H9 (cell line): ENCODE measurements at regions not wholly inside any gene's neighbourhood (a gene's known extent, or its start where the extent isn't known, plus 50 kb on each side); places are given as distances from the start of the nearest gene placed in this dataset.

ENCODE experiments used
- DNase-seq: peaks from one replicate; pipeline ENCODE4 v3.0.0-alpha.2; 2017
- H2AFZ ChIP-seq: one replicate; pipeline ENCODE4 v1.6.1; 2013; ENCODE audit warnings: mild to moderate bottlenecking, low read length, control low read depth, moderate library complexity
- H2AK5ac ChIP-seq: 2 replicates; pipeline ENCODE4 v1.6.1; 2013; ENCODE audit warnings: low read length, control low read depth, mixed read lengths; ENCODE audit not compliant: insufficient read length
- H2BK120ac ChIP-seq: one replicate; pipeline ENCODE4 v1.6.1; 2013; ENCODE audit warnings: low read depth, mild to moderate bottlenecking, low read length, control low read depth, inconsistent platforms; ENCODE audit not compliant: poor library complexity, severe bottlenecking
- H2BK12ac ChIP-seq: 2 replicates; pipeline ENCODE4 v1.6.1; 2013; ENCODE audit warnings: low read length, control low read depth, mixed read lengths, low read depth; ENCODE audit not compliant: insufficient read length
- H2BK15ac ChIP-seq: 2 replicates; pipeline ENCODE4 v1.6.1; 2013; ENCODE audit warnings: low read depth, low read length, control low read depth
- H2BK20ac ChIP-seq: one replicate; pipeline ENCODE4 v1.6.1; 2013; ENCODE audit warnings: low read depth, mild to moderate bottlenecking, low read length, control low read depth, inconsistent platforms; ENCODE audit not compliant: poor library complexity, severe bottlenecking
- H2BK5ac ChIP-seq: 2 replicates; pipeline ENCODE4 v1.6.1; 2013; ENCODE audit warnings: low read length, control low read depth, mixed read lengths; ENCODE audit not compliant: insufficient read length
- H3K14ac ChIP-seq: 2 replicates; pipeline ENCODE4 v1.6.1; 2013; ENCODE audit warnings: low read length, control low read depth; ENCODE audit not compliant: insufficient read depth
- H3K18ac ChIP-seq: 2 replicates; pipeline ENCODE4 v1.6.1; 2013; ENCODE audit warnings: low read depth, mild to moderate bottlenecking, mixed read lengths, low read length, control low read depth; ENCODE audit not compliant: insufficient read length
- H3K23ac ChIP-seq: 2 replicates; pipeline ENCODE4 v1.6.1; 2013; ENCODE audit warnings: low read length, control low read depth, mixed read lengths, low read depth; ENCODE audit not compliant: insufficient read length
- H3K23me2 ChIP-seq: 2 replicates; pipeline ENCODE4 v1.6.1; 2013; ENCODE audit warnings: low read depth, mild to moderate bottlenecking, mixed read lengths, low read length, control low read depth; ENCODE audit not compliant: insufficient read length, poor library complexity, severe bottlenecking
- H3K27ac ChIP-seq: 2 replicates; pipeline ENCODE4 v1.5.1; 2013; ENCODE audit warnings: low read length, control low read depth, mixed read lengths, low read depth; ENCODE audit not compliant: insufficient read length
- H3K27me3 ChIP-seq: 2 replicates; pipeline ENCODE4 v1.6.1; 2013; ENCODE audit warnings: low read length, control low read depth, inconsistent platforms; ENCODE audit not compliant: insufficient read depth
- H3K4ac ChIP-seq: 2 replicates; pipeline ENCODE4 v1.6.1; 2013; ENCODE audit warnings: low read depth, mild to moderate bottlenecking, control low read depth, inconsistent platforms, low read length, moderate library complexity
- H3K4me1 ChIP-seq: 2 replicates; pipeline ENCODE4 v1.6.1; 2013; ENCODE audit warnings: low read length, control low read depth, inconsistent platforms; ENCODE audit not compliant: insufficient read depth
- H3K4me2 ChIP-seq: 2 replicates; pipeline ENCODE4 v1.6.1; 2013; ENCODE audit warnings: low read length, control low read depth, mixed read lengths; ENCODE audit not compliant: insufficient read length, insufficient read depth
- H3K56ac ChIP-seq: 2 replicates; pipeline ENCODE4 v1.6.1; 2013; ENCODE audit warnings: low read depth, mild to moderate bottlenecking, mixed read lengths, low read length, control low read depth; ENCODE audit not compliant: insufficient read length
- H3K79me1 ChIP-seq: 2 replicates; pipeline ENCODE4 v1.6.1; 2013; ENCODE audit warnings: low read depth, mild to moderate bottlenecking, moderate library complexity, low read length, control low read depth, inconsistent platforms; ENCODE audit not compliant: insufficient read depth, poor library complexity, severe bottlenecking
- H3K79me2 ChIP-seq: 2 replicates; pipeline ENCODE4 v1.6.1; 2013; ENCODE audit warnings: low read length, control low read depth, inconsistent platforms; ENCODE audit not compliant: insufficient read depth
- H3K9ac ChIP-seq: 2 replicates; pipeline ENCODE4 v1.6.1; 2013; ENCODE audit warnings: low read length, control low read depth, mixed read lengths; ENCODE audit not compliant: insufficient read length; ENCODE audit errors: extremely low read depth
- H3K9me3 ChIP-seq: one replicate; pipeline ENCODE4 v1.6.1; 2013; ENCODE audit warnings: low read depth, low read length, inconsistent platforms; ENCODE audit not compliant: control insufficient read depth
- H3T11ph ChIP-seq: one replicate; pipeline ENCODE4 v1.6.1; 2013; ENCODE audit warnings: mild to moderate bottlenecking, low read length, control low read depth, inconsistent platforms
- H4K20me1 ChIP-seq: one replicate; pipeline ENCODE4 v1.6.1; 2013; ENCODE audit not compliant: control insufficient read depth, insufficient read length, insufficient read depth
- H4K5ac ChIP-seq: 2 replicates; pipeline ENCODE4 v1.6.1; 2013; ENCODE audit warnings: low read depth, mild to moderate bottlenecking, mixed read lengths, low read length, control low read depth; ENCODE audit not compliant: insufficient read length
- H4K8ac ChIP-seq: replicated peaks from 2 replicates; pipeline ENCODE4 v1.6.1; 2013; ENCODE audit warnings: low read length, control low read depth, mixed read lengths, low read depth; ENCODE audit not compliant: insufficient read length
- H4K91ac ChIP-seq: 2 replicates; pipeline ENCODE4 v1.6.1; 2013; ENCODE audit warnings: low read depth, mild to moderate bottlenecking, moderate library complexity, mixed read lengths, low read length, control low read depth; ENCODE audit not compliant: insufficient read length
- H3K27ac Mint-ChIP-seq, 3 experiments: 2 replicates in 2 of 3; 3 replicates in 1 of 3; pipeline ENCODE4 v1.8.0; 2020 to 2021; ENCODE audit warnings: mixed read lengths in 3 of 3, mild to moderate bottlenecking in 1 of 3, moderate library complexity in 1 of 3
- H3K27me3 Mint-ChIP-seq: 2 replicates; pipeline ENCODE4 v1.8.0; 2021; ENCODE audit warnings: low read depth, mild to moderate bottlenecking, moderate library complexity, mixed read lengths
- H3K36me3 Mint-ChIP-seq, 3 experiments: 2 replicates in 2 of 3; 3 replicates in 1 of 3; pipeline ENCODE4 v1.8.0; 2020 to 2021; ENCODE audit warnings: low read depth in 3 of 3, mixed read lengths in 3 of 3; ENCODE audit not compliant: insufficient read depth in 1 of 3
- H3K4me1 Mint-ChIP-seq, 2 experiments: 2 replicates each; pipeline ENCODE4 v1.8.0; 2020; ENCODE audit warnings: mixed read lengths in 2 of 2
- H3K4me3 Mint-ChIP-seq, 2 experiments: 2 replicates in 1 of 2; 3 replicates in 1 of 2; pipeline ENCODE4 v1.8.0; 2020 to 2021; ENCODE audit warnings: mild to moderate bottlenecking in 2 of 2, mixed read lengths in 2 of 2, moderate library complexity in 1 of 2
- H3K9me3 Mint-ChIP-seq, 2 experiments: 2 replicates in 1 of 2; 3 replicates in 1 of 2; pipeline ENCODE4 v1.8.0; 2020; ENCODE audit warnings: mild to moderate bottlenecking in 2 of 2, mixed read lengths in 2 of 2, moderate library complexity in 1 of 2
- CTCF ChIP-seq: fragments of 200-600 bp; sonication (generic); conservative IDR thresholded peaks from 3 replicates; pipeline ENCODE4 v1.8.0; 2021; ENCODE audit warnings: antibody characterized with exemption, mild to moderate bottlenecking
- WGBS: extraction: QIAGEN DNeasy Blood & Tissue Kit; methylation state at CpG from one replicate; pipeline ENCODE4 v1.1.7; 2013; ENCODE audit warnings: missing lambda C conversion rate, low lambda C conversion rate, mixed read lengths; ENCODE audit not compliant: insufficient read length; ENCODE audit errors: extremely low coverage; 5-methylcytosine and 5-hydroxymethylcytosine counted together

- Histone ChIP-seq H2AK5ac (no peak overlapping the region), H3K23ac (no peak overlapping the region), H2AFZ (no peak overlapping the region), H3K18ac (no peak overlapping the region), H3K79me2 (no peaks in the 10 kb centered on the region), H4K20me1 (no peaks in the 10 kb centered on the region), H4K8ac (no peak overlapping the region), H3K4me2 (no peak overlapping the region), H2BK5ac (no peak overlapping the region), H2BK15ac (no peak overlapping the region), H3T11ph (no peak overlapping the region), H3K4ac (no peak overlapping the region), H3K14ac (no peak overlapping the region), H3K23me2 (no peaks in the 10 kb centered on the region), H3K56ac (no peak overlapping the region), H3K79me1 (no peaks in the 10 kb centered on the region), H4K91ac (no peak overlapping the region), H2BK120ac (no peak overlapping the region), H2BK20ac (no peak overlapping the region), H2BK12ac (no peak overlapping the region), H3K9me3 (peaks cover 13% of the 10 kb centered on the region), H3K27ac (no peak overlapping the region), H3K27me3 (no peaks in the 10 kb centered on the region), H3K4me1 (peaks cover 2% of the 10 kb centered on the region; the same call in 1 of the 2 replicates), H4K5ac (no peak overlapping the region), H3K9ac (no peak overlapping the region)
- no CpG with 5 or more reads among the region's 3 CpGs for WGBS
- no peak overlapping the region for H3K4me3 Mint-ChIP-seq
- H3K4me1 Mint-ChIP-seq = peaks cover 21 to 31% of the 10 kb centered on the region in 2 experiments
- H3K36me3 Mint-ChIP-seq = peaks cover 6 to 11% (median 8%) of the 10 kb centered on the region in 3 experiments; a peak in 6 of 7 replicates
- no peak for TF ChIP-seq CTCF
- no peaks in the 10 kb centered on the region for H3K27me3 Mint-ChIP-seq
- peaks cover 10 to 12% of the 10 kb centered on the region in 2 experiments for H3K9me3 Mint-ChIP-seq
- no peak for DNase-seq
- H3K27ac Mint-ChIP-seq = no peak overlapping the region
These were observed 155.0 kb upstream of the JADE1 start for GRCh38 chr4:128654465-128654864.
